ENCODE measurements at regions not wholly inside any gene's neighbourhood (a gene's known extent, or its start where the extent isn't known, plus 50 kb on each side); places are given as distances from the start of the nearest gene placed in this dataset.

DNA sequence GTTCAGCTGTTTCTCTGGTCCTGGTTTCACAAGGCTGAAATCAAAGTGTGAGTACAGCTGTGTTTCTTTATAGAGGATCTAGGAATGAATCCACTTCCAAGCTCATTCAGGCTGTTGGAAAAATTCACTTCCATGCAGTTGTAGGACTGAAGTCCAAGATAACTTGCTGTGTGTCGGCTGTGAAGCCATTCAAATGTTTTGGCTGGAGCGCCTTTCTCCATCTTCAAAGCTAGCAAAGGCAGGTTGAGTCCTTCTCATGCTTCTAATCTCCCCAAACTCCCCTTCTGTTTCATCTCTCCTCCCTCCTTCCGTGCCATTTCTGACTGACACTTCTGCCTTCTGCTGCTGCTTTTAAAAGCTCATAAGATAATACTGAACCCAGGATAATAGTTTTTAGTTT is 1195.4 kb upstream of the LRRN3 start:
- TF ChIP-seq CTCF (conservative IDR thresholded peaks at IDR 0.05; ENCODE audit: low read depth, low read length) (no peak), EZH2phosphoT487 (IDR thresholded peaks at IDR 0.05; ENCODE audit: borderline replicate concordance, low read length) (no peak)

Data from PC-3 (cell line).